GM19035 (cell line): ENCODE measurements at regions not wholly inside any gene's neighbourhood (a gene's known extent, or its start where the extent isn't known, plus 50 kb on each side); places are given as distances from the start of the nearest gene placed in this dataset.
"Not testable (repeated sequence)": the region's sequence is repeated elsewhere in the genome, so short reads cannot be mapped to it uniquely, and the experiment has no call there.

Source experiments
- ATAC-seq: cut with Tn5 transposase; IDR thresholded peaks from one replicate; pipeline ENCODE4 v1.9.1; 2021; ENCODE audit not compliant: unreplicated experiment

- no peak for ATAC-seq
These were observed 139.3 kb upstream of the ODAD2 start for GRCh38 chr10:28137907-28138880.

DNA sequence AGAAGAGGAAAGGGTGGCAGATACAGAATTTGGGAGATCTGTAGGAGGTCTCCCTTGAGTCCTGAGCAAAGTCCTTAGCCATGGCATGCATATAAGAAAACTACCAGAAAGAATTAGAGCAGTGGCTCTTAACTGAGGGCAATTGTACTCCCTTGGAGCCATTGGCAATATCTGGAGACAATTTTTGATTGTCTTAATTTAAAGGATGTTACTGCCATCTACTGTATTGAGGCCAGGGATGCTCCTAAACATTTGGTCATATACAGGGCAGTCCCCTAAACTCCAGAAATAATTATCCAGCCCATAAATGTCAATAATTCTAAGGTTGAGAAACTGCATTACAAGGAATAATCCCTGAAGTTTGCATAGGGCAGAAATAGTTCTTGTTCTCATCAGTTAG is 136.4 kb upstream of the ODAD2 start:
- no peak for ATAC-seq

GRCh38 chr10:28130267-28130666 is 131.4 kb upstream of the ODAD2 start:
- ATAC-seq: no peak

GRCh38 chr10:28127881-28128280 is 129.0 kb upstream of the ODAD2 start:
- no peak for ATAC-seq

GRCh38 chr10:28125701-28126100 is 126.8 kb upstream of the ODAD2 start:
- ATAC-seq: no peak

DNA sequence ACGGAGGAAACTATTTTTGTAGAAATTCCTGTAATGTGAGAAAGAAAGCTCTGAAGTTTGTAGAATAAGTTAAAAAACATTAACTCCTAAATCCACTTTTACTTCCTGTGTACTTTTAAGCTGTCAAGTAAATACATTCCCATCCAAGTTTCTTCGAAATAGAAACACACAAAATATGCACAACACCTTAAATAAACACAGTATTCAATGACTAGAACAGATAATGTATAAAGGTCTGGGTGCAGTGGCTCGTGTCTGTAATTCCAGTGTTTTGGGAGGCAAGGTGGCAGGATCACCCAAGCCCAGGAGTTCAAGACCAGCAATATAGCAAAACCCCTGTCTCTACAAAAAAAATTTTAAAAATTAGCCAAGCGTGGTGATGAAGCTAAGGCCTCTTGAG is 121.9 kb upstream of the ODAD2 start:
- no peak for ATAC-seq

GRCh38 chr10:28120043-28120749 is 121.3 kb upstream of the ODAD2 start:
- ATAC-seq: no peak

DNA sequence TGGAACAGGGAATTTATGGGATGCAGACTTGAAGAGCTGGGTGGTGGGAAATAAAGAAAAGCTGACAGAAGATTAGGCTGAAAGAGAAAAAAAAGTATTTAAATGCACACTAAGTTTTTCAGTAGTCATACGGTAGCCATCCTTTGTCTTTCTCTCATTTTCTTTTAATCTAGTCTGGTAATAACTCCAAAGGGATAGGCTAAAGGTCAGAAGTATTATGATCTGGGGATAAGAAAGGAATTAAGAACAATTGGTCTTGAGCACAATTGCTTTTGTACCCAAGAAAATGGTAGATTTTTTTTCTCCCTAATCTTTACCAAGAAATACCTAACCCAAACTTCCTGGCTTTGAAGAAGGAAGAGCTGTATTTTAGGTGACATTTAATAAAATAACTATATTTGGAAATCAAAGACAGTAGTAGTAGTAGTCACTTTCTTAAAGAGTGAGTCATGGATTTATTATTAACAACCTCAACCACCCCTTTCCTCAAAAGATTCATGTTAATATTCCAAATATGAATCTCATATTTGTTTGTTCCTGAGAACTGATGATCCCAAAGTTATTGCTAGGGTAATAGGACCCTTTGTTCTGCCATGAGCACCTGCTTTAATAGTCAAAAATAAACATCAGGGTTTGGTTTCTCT is 120.2 kb upstream of the ODAD2 start:
- ATAC-seq: no peak

GRCh38 chr10:28113202-28113601 is 114.3 kb upstream of the ODAD2 start:
- no peak for ATAC-seq

GRCh38 chr10:28111712-28112111 is 112.8 kb upstream of the ODAD2 start:
- no peak for ATAC-seq

- ATAC-seq: no peak
These were observed 106.7 kb upstream of the ODAD2 start for GRCh38 chr10:28105561-28105960.

- ATAC-seq: no peak
These were observed 98.8 kb upstream of the ODAD2 start for GRCh38 chr10:28097633-28098032.

- no peak for ATAC-seq
These were observed 97.0 kb upstream of the ODAD2 start for GRCh38 chr10:28095791-28096378.

GRCh38 chr10:28094121-28094520 is 95.2 kb upstream of the ODAD2 start:
- ATAC-seq: no peak

- ATAC-seq: no peak
These were observed 93.0 kb upstream of the ODAD2 start for GRCh38 chr10:28091913-28092312.

- ATAC-seq: no peak
These were observed 91.6 kb upstream of the ODAD2 start for GRCh38 chr10:28090506-28090905.

DNA sequence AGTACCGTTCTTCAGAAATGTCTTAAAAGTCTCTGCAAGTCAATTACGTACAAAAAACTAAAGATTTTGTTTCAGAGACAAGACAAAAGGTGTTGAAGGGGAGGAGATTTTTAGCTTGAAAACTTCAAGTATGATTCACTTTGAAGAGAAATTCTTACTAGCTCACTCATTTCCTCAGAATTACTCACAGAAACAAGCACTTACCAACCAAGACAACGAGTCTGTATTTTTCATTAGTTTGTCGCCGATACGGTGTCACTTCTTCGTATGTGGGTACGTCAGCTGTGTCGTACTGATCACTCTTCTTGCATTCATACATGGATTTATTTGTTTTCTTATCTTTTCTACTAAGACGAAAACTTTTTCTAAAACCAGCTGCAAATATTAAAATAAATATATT is 90.6 kb upstream of the ODAD2 start:
- ATAC-seq: no peak

GRCh38 chr10:28087661-28088351 is 88.9 kb upstream of the ODAD2 start:
- no peak for ATAC-seq

GRCh38 chr10:28085760-28086159 is 86.9 kb upstream of the ODAD2 start:
- not testable (repeated sequence) for ATAC-seq

DNA sequence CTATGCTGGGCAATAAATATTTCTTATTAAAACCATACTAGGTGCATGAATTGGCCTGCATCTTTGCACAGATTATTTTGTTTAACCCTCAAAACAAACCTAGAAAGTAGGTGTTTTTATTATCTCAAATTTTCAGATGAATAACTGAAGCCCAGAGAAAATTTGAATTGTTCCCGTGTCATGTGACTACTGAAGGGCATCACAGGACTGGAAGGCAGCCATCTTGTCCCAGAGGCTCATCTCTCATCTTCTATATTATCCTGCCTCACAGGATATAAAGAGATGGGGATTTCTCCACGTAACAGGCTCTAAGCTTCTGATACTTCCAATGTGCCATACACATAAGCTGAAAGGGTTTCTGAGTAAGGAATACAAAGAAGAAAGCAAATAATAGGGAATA is 84.0 kb upstream of the ODAD2 start:
- ATAC-seq: no peak

GRCh38 chr10:28082316-28082715 is 83.4 kb upstream of the ODAD2 start:
- no peak for ATAC-seq
